PC-3 (cell line): ENCODE measurements at regions not wholly inside any gene's neighbourhood (a gene's known extent, or its start where the extent isn't known, plus 50 kb on each side); places are given as distances from the start of the nearest gene placed in this dataset.
"Not testable (repeated sequence)": the region's sequence is repeated elsewhere in the genome, so short reads cannot be mapped to it uniquely, and the experiment has no call there.

Experiments used
- ATAC-seq: fragments of 200-7000 bp; cut with Tn5 transposase; 2 replicates; pipeline ENCODE4 v1.9.1; 2020; ENCODE audit warnings: mild to moderate bottlenecking, moderate library complexity
- BruUV-seq: library from RNA; stranded (reverse); fragments of 400-500 nt; replicated peaks from 2 replicates; lab custom pipeline; 2021; lab: Mats Ljungman, UMichigan
- CTCF ChIA-PET: fragments of 300-600 bp; sonication (Branson Sonifier 250); formaldehyde crosslinking; loops from one replicate; lab custom pipeline; 2022; ENCODE audit warnings: antibody characterized with exemption; lab: Charles Lee
- POLR2A ChIA-PET: fragments of 300-600 bp; sonication (Branson Sonifier 250); formaldehyde crosslinking; loops from one replicate; lab custom pipeline; 2022; ENCODE audit warnings: antibody characterized with exemption; ENCODE audit not compliant: unreplicated experiment; lab: Charles Lee
- DNase-seq: peaks from one replicate; pipeline ENCODE4 v3.0.0-alpha.2; 2015
- H2AFZ ChIP-seq: fragments of 300-600 bp; sonication (generic); 2 replicates; pipeline ENCODE4 v1.6.0; 2016; ENCODE audit warnings: antibody characterized with exemption, low read length
- H3F3A ChIP-seq: fragments of 300-600 bp; sonication (generic); one replicate; pipeline ENCODE4 v1.6.0; 2017; ENCODE audit warnings: antibody characterized with exemption, low read length, control low read depth, mild to moderate bottlenecking; ENCODE audit not compliant: unreplicated experiment
- H3K27ac ChIP-seq: fragments of 300-600 bp; sonication (generic); 2 replicates; pipeline ENCODE4 v1.5.1; 2016; ENCODE audit warnings: mild to moderate bottlenecking, low read length
- H3K27me3 ChIP-seq: fragments of 300-600 bp; sonication (generic); 2 replicates; pipeline ENCODE4 v1.6.1; 2016; ENCODE audit warnings: low read length, mixed read lengths
- H3K36me3 ChIP-seq: fragments of 300-600 bp; sonication (generic); 2 replicates; pipeline ENCODE4 v1.6.1; 2016; ENCODE audit warnings: low read depth, mixed run types, low read length, mixed read lengths
- H3K4me1 ChIP-seq: fragments of 300-600 bp; sonication (generic); 2 replicates; pipeline ENCODE4 v1.5.1; 2016; ENCODE audit warnings: low read length; ENCODE audit not compliant: insufficient read depth
- H3K4me2 ChIP-seq: fragments of 300-600 bp; sonication (generic); 2 replicates; pipeline ENCODE4 v1.6.0; 2016; ENCODE audit warnings: low read length
- H3K4me3 ChIP-seq: fragments of 300-600 bp; sonication (generic); 2 replicates; pipeline ENCODE4 v1.5.1; 2016; ENCODE audit warnings: mild to moderate bottlenecking, low read length, mixed read lengths
- H3K79me2 ChIP-seq: fragments of 300-600 bp; sonication (generic); 2 replicates; pipeline ENCODE4 v1.6.1; 2017; ENCODE audit warnings: low read length, mixed read lengths
- H3K9ac ChIP-seq: fragments of 300-600 bp; sonication (generic); 2 replicates; pipeline ENCODE4 v1.6.0; 2016; ENCODE audit warnings: mild to moderate bottlenecking, low read length
- H3K9me2 ChIP-seq: fragments of 300-600 bp; sonication (generic); replicated peaks from 2 replicates; pipeline ENCODE4 v1.6.1; 2016; ENCODE audit warnings: mixed run types, low read length, mixed read lengths
- H3K9me3 ChIP-seq: fragments of 300-600 bp; sonication (generic); 2 replicates; pipeline ENCODE4 v1.6.1; 2016; ENCODE audit warnings: low read length, mixed read lengths
- H4K20me1 ChIP-seq: fragments of 300-600 bp; sonication (generic); 2 replicates; pipeline ENCODE4 v1.6.1; 2016; ENCODE audit warnings: low read length, mixed read lengths
- EZH2 ChIP-seq: fragments of 300-600 bp; sonication (generic); IDR thresholded peaks from one replicate; pipeline ENCODE4 v1.6.1; 2017; ENCODE audit warnings: antibody characterized with exemption, mild to moderate bottlenecking, low read length; ENCODE audit not compliant: unreplicated experiment
- EZH2phosphoT487 ChIP-seq: fragments of 300-600 bp; sonication (generic); IDR thresholded peaks from 2 replicates; pipeline ENCODE4 v1.6.1; 2018; ENCODE audit warnings: mild to moderate bottlenecking, antibody characterized with exemption, low read length, borderline replicate concordance
- intact Hi-C: fragments of 100-400 bp; cut with micrococcal nuclease; formaldehyde crosslinking; loops from 2 replicates; pipeline ENCODE4 v1.9.0; 2023
- TF ChIP-seq, protein P1 (sequence below): fragments of 300-600 bp; sonication (generic); conservative IDR thresholded peaks from 2 replicates; pipeline ENCODE4 v1.5.1; 2017; ENCODE audit warnings: antibody characterized with exemption, low read depth, mild to moderate bottlenecking, low read length

DNA sequence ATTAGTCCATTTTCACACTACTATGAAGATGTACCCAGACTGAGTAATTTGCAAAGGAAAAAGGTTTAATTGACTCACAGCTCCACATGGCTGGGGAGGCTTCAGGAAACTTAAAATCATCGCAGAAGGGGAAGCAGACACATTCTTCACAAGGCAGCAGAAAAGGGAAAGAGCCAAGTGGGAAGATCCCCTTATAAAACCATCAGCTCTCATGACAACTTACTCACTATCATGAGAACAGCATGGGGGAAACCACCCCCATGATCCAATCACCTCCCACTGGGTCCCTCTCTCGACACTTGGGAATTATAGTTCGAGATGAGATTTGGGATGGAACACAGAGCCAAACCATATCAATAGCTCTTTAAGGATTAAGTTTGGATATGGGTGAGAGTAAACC, 246.1 kb upstream of the CYRIA start:
- ATAC-seq (no peak), DNase-seq (no peak)
- Histone ChIP-seq H3F3A (no peaks in the 10 kb centered on the region), H3K4me2 (no peak overlapping the region), H3K27me3 (no peaks in the 10 kb centered on the region), H3K27ac (no peak overlapping the region), H3K4me1 (no peaks in the 10 kb centered on the region), H3K79me2 (no peaks in the 10 kb centered on the region), H3K9ac (no peak overlapping the region), H3K9me3 (no peaks in the 10 kb centered on the region), H3K36me3 (no peaks in the 10 kb centered on the region), H3K4me3 (no peak overlapping the region), H3K9me2 (no peaks in the 10 kb centered on the region), H2AFZ (no peak overlapping the region), H4K20me1 (no peaks in the 10 kb centered on the region)
- intact Hi-C loops, result no loop called here
- ChIA-PET POLR2A (no interaction called here), CTCF (no interaction called here)
- no TSS peak for BruUV-seq
- no peak for TF ChIP-seq EZH2phosphoT487
- TF ChIP-seq EZH2, result no peak
- TF ChIP-seq, protein P1, sequence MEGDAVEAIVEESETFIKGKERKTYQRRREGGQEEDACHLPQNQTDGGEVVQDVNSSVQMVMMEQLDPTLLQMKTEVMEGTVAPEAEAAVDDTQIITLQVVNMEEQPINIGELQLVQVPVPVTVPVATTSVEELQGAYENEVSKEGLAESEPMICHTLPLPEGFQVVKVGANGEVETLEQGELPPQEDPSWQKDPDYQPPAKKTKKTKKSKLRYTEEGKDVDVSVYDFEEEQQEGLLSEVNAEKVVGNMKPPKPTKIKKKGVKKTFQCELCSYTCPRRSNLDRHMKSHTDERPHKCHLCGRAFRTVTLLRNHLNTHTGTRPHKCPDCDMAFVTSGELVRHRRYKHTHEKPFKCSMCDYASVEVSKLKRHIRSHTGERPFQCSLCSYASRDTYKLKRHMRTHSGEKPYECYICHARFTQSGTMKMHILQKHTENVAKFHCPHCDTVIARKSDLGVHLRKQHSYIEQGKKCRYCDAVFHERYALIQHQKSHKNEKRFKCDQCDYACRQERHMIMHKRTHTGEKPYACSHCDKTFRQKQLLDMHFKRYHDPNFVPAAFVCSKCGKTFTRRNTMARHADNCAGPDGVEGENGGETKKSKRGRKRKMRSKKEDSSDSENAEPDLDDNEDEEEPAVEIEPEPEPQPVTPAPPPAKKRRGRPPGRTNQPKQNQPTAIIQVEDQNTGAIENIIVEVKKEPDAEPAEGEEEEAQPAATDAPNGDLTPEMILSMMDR, result no peak

DNA sequence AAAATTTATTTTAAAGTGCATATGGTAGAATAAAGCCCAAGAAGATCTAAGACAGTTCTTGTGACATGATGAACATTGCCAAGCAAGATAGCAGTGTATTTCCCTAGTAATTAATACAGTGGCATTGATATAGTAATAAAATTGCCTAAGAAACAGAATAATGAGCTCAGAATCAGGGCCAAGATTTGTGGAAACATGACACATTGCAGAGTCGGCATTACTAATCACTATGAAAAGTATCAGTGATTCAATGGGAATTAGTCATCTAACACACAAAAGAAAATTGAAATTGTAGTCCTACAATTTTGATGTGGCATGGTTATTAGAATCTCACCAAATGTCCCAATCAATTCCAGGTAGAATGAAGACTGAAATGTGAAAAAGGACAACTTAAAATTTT, 243.0 kb upstream of the CYRIA start:
- no peak overlapping the region for H3K4me3 ChIP-seq
- ChIA-PET POLR2A (no interaction called here), CTCF (no interaction called here)
- peak; percentile 19 for DNase-seq
- no peaks in the 10 kb centered on the region for H3K9me2 ChIP-seq
- no peaks in the 10 kb centered on the region for H3K36me3 ChIP-seq
- H3K79me2 ChIP-seq, result no peaks in the 10 kb centered on the region
- no peaks in the 10 kb centered on the region for H3K4me1 ChIP-seq
- no peak overlapping the region for H3K4me2 ChIP-seq
- no peak overlapping the region for H3K9ac ChIP-seq
- intact Hi-C loops, result no loop called here
- H3K27me3 ChIP-seq, result no peaks in the 10 kb centered on the region
- no peaks in the 10 kb centered on the region for H3K9me3 ChIP-seq
- ATAC-seq, result no peak
- H4K20me1 ChIP-seq, result no peaks in the 10 kb centered on the region
- no peak overlapping the region for H2AFZ ChIP-seq
- BruUV-seq, result no TSS peak
- H3K27ac ChIP-seq, result no peak overlapping the region
- TF ChIP-seq, protein P1, result no peak
- no peak for TF ChIP-seq EZH2phosphoT487
- no peak for TF ChIP-seq EZH2
- H3F3A ChIP-seq, result no peaks in the 10 kb centered on the region

GRCh38 chr2:16907645-16908282, 242.1 kb upstream of the CYRIA start:
- Histone ChIP-seq H3K9me2 (no peaks in the 10 kb centered on the region), H3K9ac (no peak overlapping the region), H3K4me3 (no peak overlapping the region), H3F3A (no peaks in the 10 kb centered on the region), H3K27me3 (no peaks in the 10 kb centered on the region), H2AFZ (no peak overlapping the region), H3K79me2 (no peaks in the 10 kb centered on the region), H3K9me3 (no peaks in the 10 kb centered on the region), H3K27ac (no peak overlapping the region), H3K36me3 (no peaks in the 10 kb centered on the region), H4K20me1 (no peaks in the 10 kb centered on the region), H3K4me2 (no peak overlapping the region), H3K4me1 (no peaks in the 10 kb centered on the region)
- no peak for ATAC-seq
- no TSS peak for BruUV-seq
- DNase-seq, result no peak
- intact Hi-C loops, result no loop called here
- POLR2A ChIA-PET, result no interaction called here
- TF ChIP-seq EZH2, result no peak
- no peak for TF ChIP-seq EZH2phosphoT487
- TF ChIP-seq, protein P1, result no peak
- CTCF ChIA-PET, result no interaction called here

DNA sequence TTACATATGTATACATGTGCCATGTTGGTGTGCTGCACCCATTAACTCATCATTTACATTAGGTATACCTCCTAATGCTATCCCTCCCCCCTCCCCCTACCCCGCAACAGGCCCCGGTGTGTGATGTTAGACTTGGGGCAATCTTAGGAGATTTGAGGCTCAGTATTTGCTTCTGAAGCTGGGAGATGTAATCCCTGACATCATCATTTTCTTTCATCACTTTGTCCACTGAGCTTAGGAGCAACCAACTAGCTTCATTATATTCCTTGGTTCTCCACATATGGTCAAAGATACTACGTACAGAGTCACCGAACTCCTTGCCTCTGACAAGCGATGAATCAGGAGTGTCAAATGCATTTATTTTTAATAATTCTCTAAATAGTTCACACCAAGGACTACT, 239.7 kb upstream of the CYRIA start:
- CTCF ChIA-PET, result not testable (repeated sequence)

More for the DNA sequence above, 239.7 kb upstream of the CYRIA start:
- DNase-seq, H2AFZ ChIP-seq, H3F3A ChIP-seq, H3K27me3 ChIP-seq, H3K36me3 ChIP-seq, H3K79me2 ChIP-seq, H3K9me3 ChIP-seq, H3K9ac ChIP-seq, H4K20me1 ChIP-seq, intact Hi-C loops, H3K9me2 ChIP-seq, BruUV-seq, ATAC-seq, H3K27ac ChIP-seq, H3K4me1 ChIP-seq, H3K4me3 ChIP-seq, POLR2A ChIA-PET, H3K4me2 ChIP-seq: not testable (repeated sequence)
